ENCODE measurements at regions not wholly inside any gene's neighbourhood (a gene's known extent, or its start where the extent isn't known, plus 50 kb on each side); places are given as distances from the start of the nearest gene placed in this dataset.
A peak's percentile ranks its signal among the peaks of the same experiment; 100 is the strongest.

- no TSS peak for BruUV-seq (replicated peaks)
- Histone ChIP-seq H3K36me3 (ENCODE audit: insufficient read depth, low read length, poor library complexity, severe bottlenecking) (no peaks in the 10 kb centered on the region), H3K4me3 (ENCODE audit: low read depth, low read length, poor library complexity, severe bottlenecking) (no peak overlapping the region), H3K4me1 (ENCODE audit: insufficient read depth, low read length, poor library complexity, severe bottlenecking) (peaks cover 23% of the 10 kb centered on the region), H3K27me3 (replicated peaks; ENCODE audit: insufficient read depth, low read depth, low read length, poor library complexity) (no peaks in the 10 kb centered on the region), H3K27ac (ENCODE audit: low read depth, low read length, poor library complexity, severe bottlenecking) (peak overlapping the region; percentile 72), H3K9me3 (ENCODE audit: low read depth, low read length, poor library complexity, severe bottlenecking) (no peaks in the 10 kb centered on the region)
- peak; percentile 55 for DNase-seq (ENCODE audit: low spot score)
- TF ChIP-seq CTCF (conservative IDR thresholded peaks at IDR 0.05; ENCODE audit: low read depth, low read length) (peak; percentile 62; the same call in 1 of the 2 replicates), EZH2 (IDR thresholded peaks at IDR 0.05; ENCODE audit: borderline replicate concordance, low read depth, low read length, poor library complexity, severe bottlenecking) (no peak)
- POLR2A ChIA-PET (ENCODE audit: low non-redundant PET): no interaction called here
- intact Hi-C loops (cut with micrococcal nuclease; ENCODE audit: unreplicated experiment): loop anchor here (2.0 to 5.0 kb wide), 4 partner anchors 270 to 985 kb away; partner anchors contain the start of gene SPRY1
- CTCF ChIA-PET: interaction anchor here (0.6 to 1.0 kb wide), 2 partner anchors 262 to 642 kb away, joined by 3 to 5 read pairs; no protein-coding TSS in a partner anchor
Observed at GRCh38 chr4:123127218-123127617, 204.8 kb upstream of the NUDT6 start.

GRCh38 chr4:123127875-123128274, 205.5 kb upstream of the NUDT6 start:
- intact Hi-C loops (cut with micrococcal nuclease; ENCODE audit: unreplicated experiment): loop anchor here (2.0 to 5.0 kb wide), 4 partner anchors 269 to 984 kb away; partner anchors contain the start of gene SPRY1
- peak overlapping the region; percentile 72 for H3K27ac ChIP-seq (ENCODE audit: low read depth, low read length, poor library complexity, severe bottlenecking)
- POLR2A ChIA-PET (ENCODE audit: low non-redundant PET): no interaction called here
- no peak overlapping the region for H3K4me3 ChIP-seq (ENCODE audit: low read depth, low read length, poor library complexity, severe bottlenecking)
- H3K4me1 ChIP-seq (ENCODE audit: insufficient read depth, low read length, poor library complexity, severe bottlenecking): peaks cover 23% of the 10 kb centered on the region
- TF ChIP-seq EZH2 (IDR thresholded peaks at IDR 0.05; ENCODE audit: borderline replicate concordance, low read depth, low read length, poor library complexity, severe bottlenecking): no peak
- no peak for TF ChIP-seq CTCF (conservative IDR thresholded peaks at IDR 0.05; ENCODE audit: low read depth, low read length)
- CTCF ChIA-PET: interaction anchor here (0.6 to 0.9 kb wide), 4 partner anchors 64 to 642 kb away, joined by 3 to 5 read pairs (median 4); no protein-coding TSS in a partner anchor
- no peaks in the 10 kb centered on the region for H3K36me3 ChIP-seq (ENCODE audit: insufficient read depth, low read length, poor library complexity, severe bottlenecking)
- no TSS peak for BruUV-seq (replicated peaks)
- no peaks in the 10 kb centered on the region for H3K9me3 ChIP-seq (ENCODE audit: low read depth, low read length, poor library complexity, severe bottlenecking)
- peak; percentile 94 for DNase-seq (ENCODE audit: low spot score)
- no peaks in the 10 kb centered on the region for H3K27me3 ChIP-seq (replicated peaks; ENCODE audit: insufficient read depth, low read depth, low read length, poor library complexity)

- ChIA-PET POLR2A (ENCODE audit: low non-redundant PET) (interaction anchor here (0.6 kb wide), 1 partner anchor 1781 kb away, joined by 4 read pairs; no protein-coding TSS in a partner anchor), CTCF (no interaction called here)
- no peak overlapping the region for H3K4me3 ChIP-seq (ENCODE audit: low read depth, low read length, poor library complexity, severe bottlenecking)
- peaks cover 10% of the 10 kb centered on the region for H3K4me1 ChIP-seq (ENCODE audit: insufficient read depth, low read length, poor library complexity, severe bottlenecking)
- no peak overlapping the region for H3K27ac ChIP-seq (ENCODE audit: low read depth, low read length, poor library complexity, severe bottlenecking)
- no peaks in the 10 kb centered on the region for H3K9me3 ChIP-seq (ENCODE audit: low read depth, low read length, poor library complexity, severe bottlenecking)
- TF ChIP-seq CTCF (conservative IDR thresholded peaks at IDR 0.05; ENCODE audit: low read depth, low read length) (no peak), EZH2 (IDR thresholded peaks at IDR 0.05; ENCODE audit: borderline replicate concordance, low read depth, low read length, poor library complexity, severe bottlenecking) (no peak)
- BruUV-seq (replicated peaks): no TSS peak
- no peaks in the 10 kb centered on the region for H3K27me3 ChIP-seq (replicated peaks; ENCODE audit: insufficient read depth, low read depth, low read length, poor library complexity)
- no peak for DNase-seq (ENCODE audit: low spot score)
- intact Hi-C loops (cut with micrococcal nuclease; ENCODE audit: unreplicated experiment): no loop called here
- no peaks in the 10 kb centered on the region for H3K36me3 ChIP-seq (ENCODE audit: insufficient read depth, low read length, poor library complexity, severe bottlenecking)
Observed at GRCh38 chr4:123133397-123134050, 211.1 kb upstream of the NUDT6 start.

Data from A673 (cell line).